ENCODE measurements at regions not wholly inside any gene's neighbourhood (a gene's known extent, or its start where the extent isn't known, plus 50 kb on each side); places are given as distances from the start of the nearest gene placed in this dataset.

DNA sequence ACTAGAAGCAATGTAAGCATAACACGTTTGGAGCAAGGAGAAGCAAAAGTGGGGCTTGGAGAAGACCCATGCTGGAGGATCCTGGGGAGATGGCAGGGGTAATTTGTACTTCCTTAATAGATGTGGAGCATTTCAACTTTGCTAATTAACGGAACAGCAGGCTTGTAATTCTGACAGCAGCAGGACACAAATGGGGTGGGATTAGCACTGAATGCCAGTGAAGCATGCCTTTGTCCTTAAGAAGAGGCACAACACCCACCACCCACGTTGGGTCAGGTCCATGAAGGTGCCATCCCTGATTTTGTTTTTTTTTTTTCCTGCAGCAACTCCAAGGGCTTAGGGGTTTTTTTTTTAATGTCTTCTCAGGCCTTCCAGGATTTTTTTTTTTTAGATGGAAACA, 231.9 kb upstream of the ROPN1 start (continued):
- TF ChIP-seq, protein P1, sequence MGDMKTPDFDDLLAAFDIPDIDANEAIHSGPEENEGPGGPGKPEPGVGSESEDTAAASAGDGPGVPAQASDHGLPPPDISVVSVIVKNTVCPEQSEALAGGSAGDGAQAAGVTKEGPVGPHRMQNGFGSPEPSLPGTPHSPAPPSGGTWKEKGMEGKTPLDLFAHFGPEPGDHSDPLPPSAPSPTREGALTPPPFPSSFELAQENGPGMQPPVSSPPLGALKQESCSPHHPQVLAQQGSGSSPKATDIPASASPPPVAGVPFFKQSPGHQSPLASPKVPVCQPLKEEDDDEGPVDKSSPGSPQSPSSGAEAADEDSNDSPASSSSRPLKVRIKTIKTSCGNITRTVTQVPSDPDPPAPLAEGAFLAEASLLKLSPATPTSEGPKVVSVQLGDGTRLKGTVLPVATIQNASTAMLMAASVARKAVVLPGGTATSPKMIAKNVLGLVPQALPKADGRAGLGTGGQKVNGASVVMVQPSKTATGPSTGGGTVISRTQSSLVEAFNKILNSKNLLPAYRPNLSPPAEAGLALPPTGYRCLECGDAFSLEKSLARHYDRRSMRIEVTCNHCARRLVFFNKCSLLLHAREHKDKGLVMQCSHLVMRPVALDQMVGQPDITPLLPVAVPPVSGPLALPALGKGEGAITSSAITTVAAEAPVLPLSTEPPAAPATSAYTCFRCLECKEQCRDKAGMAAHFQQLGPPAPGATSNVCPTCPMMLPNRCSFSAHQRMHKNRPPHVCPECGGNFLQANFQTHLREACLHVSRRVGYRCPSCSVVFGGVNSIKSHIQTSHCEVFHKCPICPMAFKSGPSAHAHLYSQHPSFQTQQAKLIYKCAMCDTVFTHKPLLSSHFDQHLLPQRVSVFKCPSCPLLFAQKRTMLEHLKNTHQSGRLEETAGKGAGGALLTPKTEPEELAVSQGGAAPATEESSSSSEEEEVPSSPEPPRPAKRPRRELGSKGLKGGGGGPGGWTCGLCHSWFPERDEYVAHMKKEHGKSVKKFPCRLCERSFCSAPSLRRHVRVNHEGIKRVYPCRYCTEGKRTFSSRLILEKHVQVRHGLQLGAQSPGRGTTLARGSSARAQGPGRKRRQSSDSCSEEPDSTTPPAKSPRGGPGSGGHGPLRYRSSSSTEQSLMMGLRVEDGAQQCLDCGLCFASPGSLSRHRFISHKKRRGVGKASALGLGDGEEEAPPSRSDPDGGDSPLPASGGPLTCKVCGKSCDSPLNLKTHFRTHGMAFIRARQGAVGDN (CRISPR knock-in tag; IDR thresholded peaks at IDR 0.05) = no peak
- no peak for TF ChIP-seq ZNF260 (CRISPR knock-in tag; IDR thresholded peaks at IDR 0.05; ENCODE audit: borderline replicate concordance, low read depth)
- TF ChIP-seq ZNF775 (CRISPR knock-in tag; IDR thresholded peaks at IDR 0.05; ENCODE audit: borderline replicate concordance) = no peak
- TF ChIP-seq SRSF4 (IDR thresholded peaks at IDR 0.05; ENCODE audit: low read depth, low read length, poor library complexity, severe bottlenecking) = no peak
- no peak for TF ChIP-seq NFYB (CRISPR knock-in tag; IDR thresholded peaks at IDR 0.05)
- no peak for TF ChIP-seq MAFK (conservative IDR thresholded peaks at IDR 0.05 in 1 of 2, IDR thresholded peaks at IDR 0.05 in 1 of 2; ENCODE audit: low read length in 2 of 2)
- TF ChIP-seq POGZ (CRISPR knock-in tag; IDR thresholded peaks at IDR 0.05) = no peak
- no peak for TF ChIP-seq IRX3 (CRISPR knock-in tag; IDR thresholded peaks at IDR 0.05; ENCODE audit: borderline replicate concordance, low read depth)
- no peak for TF ChIP-seq SMARCC2 (IDR thresholded peaks at IDR 0.05)
- no peak for TF ChIP-seq GFI1 (CRISPR knock-in tag; IDR thresholded peaks at IDR 0.05; ENCODE audit: borderline replicate concordance)

DNA sequence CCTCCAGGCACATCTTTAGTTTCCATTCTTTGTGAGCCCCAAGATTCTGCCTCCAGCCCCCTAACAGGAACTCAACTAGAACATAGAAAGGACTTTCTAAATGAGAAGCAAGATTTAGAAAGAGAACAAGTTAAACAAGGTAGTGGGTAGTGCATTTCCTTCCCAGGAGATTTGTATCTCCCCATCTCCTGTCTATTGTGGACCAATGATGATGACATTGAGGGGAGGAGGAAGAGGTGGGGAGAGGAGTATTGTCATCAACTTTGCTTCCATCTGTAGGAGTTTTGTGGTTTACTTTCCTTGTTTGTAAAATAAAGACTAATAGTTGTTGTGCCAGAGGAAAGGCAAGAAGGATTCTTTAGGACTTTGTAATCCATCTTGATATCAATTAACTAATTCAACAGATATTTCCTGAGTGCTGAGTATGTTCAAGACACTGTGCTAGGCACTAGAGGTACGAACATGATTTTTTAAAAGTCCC, 235.3 kb upstream of the ROPN1 start:
- H3K9ac ChIP-seq (ENCODE audit: insufficient read depth, low read depth, low read length) = no peak overlapping the region
- 0% methylated on average over 1 of the region's 1 CpG for WGBS (ENCODE audit: low lambda C conversion rate)
- H3K36me3 ChIP-seq (replicated peaks in 1 of 2; ENCODE audit: control insufficient read depth in 1 of 2, insufficient read depth in 2 of 2, low read length in 2 of 2) = no peaks in the 10 kb centered on the region
- no TSS peak for BruUV-seq (replicated peaks)
- H3K4me3 ChIP-seq (replicated peaks in 1 of 3; ENCODE audit: insufficient read depth in 1 of 3, low read depth in 2 of 3, low read length in 3 of 3) = no peak overlapping the region
- no peaks in the 10 kb centered on the region for H3K9me3 ChIP-seq (ENCODE audit: low read length)
- FAIRE-seq = no peak
- H3K4me2 ChIP-seq (ENCODE audit: low read depth, low read length) = no peak overlapping the region
- ChIA-PET POLR2A (no interaction called here), CTCF (ENCODE audit: low intra/inter-chr PET ratio, low total read pairs) (no interaction called here)
- H3K27me3 ChIP-seq (ENCODE audit: control insufficient read depth in 1 of 2, insufficient read depth in 2 of 2, low read length in 2 of 2) = peaks cover 0 to 13% of the 10 kb centered on the region in 2 experiments; a peak in 1 of 5 replicates
- intact Hi-C loops (cut with micrococcal nuclease; ENCODE audit: unreplicated experiment) (no loop called here), in situ Hi-C loops (cut with HindIII; ENCODE audit: extremely low pct_ligation_motif_present, low pct_unique_long_range_greater_than_20kb) (no loop called here)
- H4K20me1 ChIP-seq (ENCODE audit: insufficient read depth, low read length) = no peaks in the 10 kb centered on the region
- ATAC-seq = no peak
- H3K4me1 ChIP-seq (ENCODE audit: insufficient read depth, low read length) = no peaks in the 10 kb centered on the region
- DNase-seq (ENCODE audit: low spot score) = no peak
- H3K27ac ChIP-seq (ENCODE audit: extremely low read length, insufficient read depth, low read length) = no peak overlapping the region
- H2AFZ ChIP-seq (ENCODE audit: low read length) = no peak overlapping the region
- no peaks in the 10 kb centered on the region for H3K79me2 ChIP-seq (ENCODE audit: insufficient read depth, low read length)
- TF ChIP-seq ZNF343 (CRISPR knock-in tag; IDR thresholded peaks at IDR 0.05) (no peak), ZNF615 (CRISPR knock-in tag; IDR thresholded peaks at IDR 0.05; ENCODE audit: borderline replicate concordance) (no peak), ZNF775 (CRISPR knock-in tag; IDR thresholded peaks at IDR 0.05; ENCODE audit: borderline replicate concordance) (no peak), REXO4 (CRISPR knock-in tag; IDR thresholded peaks at IDR 0.05; ENCODE audit: borderline replicate concordance) (no peak), ZNF124 (CRISPR knock-in tag; IDR thresholded peaks at IDR 0.05) (no peak), ZNF337 (CRISPR knock-in tag; IDR thresholded peaks at IDR 0.05; ENCODE audit: borderline replicate concordance, low read depth) (no peak), GFI1 (CRISPR knock-in tag; IDR thresholded peaks at IDR 0.05; ENCODE audit: borderline replicate concordance) (no peak), NFYB (CRISPR knock-in tag; IDR thresholded peaks at IDR 0.05) (no peak), ZNF333 (CRISPR knock-in tag; IDR thresholded peaks at IDR 0.05; ENCODE audit: borderline replicate concordance) (no peak)
- TF ChIP-seq, protein P2, sequence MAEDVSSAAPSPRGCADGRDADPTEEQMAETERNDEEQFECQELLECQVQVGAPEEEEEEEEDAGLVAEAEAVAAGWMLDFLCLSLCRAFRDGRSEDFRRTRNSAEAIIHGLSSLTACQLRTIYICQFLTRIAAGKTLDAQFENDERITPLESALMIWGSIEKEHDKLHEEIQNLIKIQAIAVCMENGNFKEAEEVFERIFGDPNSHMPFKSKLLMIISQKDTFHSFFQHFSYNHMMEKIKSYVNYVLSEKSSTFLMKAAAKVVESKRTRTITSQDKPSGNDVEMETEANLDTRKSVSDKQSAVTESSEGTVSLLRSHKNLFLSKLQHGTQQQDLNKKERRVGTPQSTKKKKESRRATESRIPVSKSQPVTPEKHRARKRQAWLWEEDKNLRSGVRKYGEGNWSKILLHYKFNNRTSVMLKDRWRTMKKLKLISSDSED (CRISPR knock-in tag; IDR thresholded peaks at IDR 0.05) = no peak

Measured in HepG2 (cell line).